K562 (cell line): ENCODE measurements at regions not wholly inside any gene's neighbourhood (a gene's known extent, or its start where the extent isn't known, plus 50 kb on each side); places are given as distances from the start of the nearest gene placed in this dataset.

ENCODE experiments used
- ZNF395 ChIP-seq: fragments of 200-800 bp; sonication (Bioruptor generic); IDR thresholded peaks from 2 replicates; pipeline ENCODE4 v1.6.1; 2017; ENCODE audit warnings: missing genetic modification characterization, missing compliant biosample characterization
- ZNF766 ChIP-seq: fragments of 200-800 bp; sonication (Bioruptor generic); conservative IDR thresholded peaks from 2 replicates; pipeline ENCODE4 v1.6.1; 2016; ENCODE audit warnings: missing genetic modification characterization, missing compliant biosample characterization

- no peak for TF ChIP-seq ZNF766 (CRISPR knock-in tag)
- TF ChIP-seq ZNF395, result no peak
Observed at GRCh38 chr6:14335071-14335470, 217.5 kb downstream of the CD83 start.
